NB4 (cell line): ENCODE measurements at regions not wholly inside any gene's neighbourhood (a gene's known extent, or its start where the extent isn't known, plus 50 kb on each side); places are given as distances from the start of the nearest gene placed in this dataset.

Experiments
- CTCF ChIP-seq: IDR thresholded peaks from one replicate; pipeline ENCODE4 v1.5.1; 2012; ENCODE audit warnings: low read depth, low read length
- MAX ChIP-seq: IDR thresholded peaks from 2 replicates; pipeline ENCODE4 v1.6.1; 2011; ENCODE audit warnings: low read depth, low read length
- POLR2A ChIP-seq: IDR thresholded peaks from 2 replicates; pipeline ENCODE4 v1.6.1; 2011; ENCODE audit warnings: mild to moderate bottlenecking; ENCODE audit not compliant: insufficient read length; ENCODE audit errors: extremely low read depth

GRCh38 chr14:59096303-59096702, 92.2 kb upstream of the DAAM1 start:
- TF ChIP-seq CTCF (no peak), MAX (no peak), POLR2A (no peak)
